NCI-H226 (cell line): ENCODE measurements at regions not wholly inside any gene's neighbourhood (a gene's known extent, or its start where the extent isn't known, plus 50 kb on each side); places are given as distances from the start of the nearest gene placed in this dataset.

Source experiments
- DNase-seq: peaks from one replicate; pipeline ENCODE4 v3.0.0-alpha.2; 2015

GRCh38 chr18:51401912-51402311, 204.4 kb upstream of the MEX3C start:
- DNase-seq: no peak

- DNase-seq: no peak
These were observed 207.1 kb upstream of the MEX3C start for GRCh38 chr18:51404620-51405019.

GRCh38 chr18:51405683-51406477, 208.4 kb upstream of the MEX3C start:
- DNase-seq: no peak

GRCh38 chr18:51417643-51418483, 220.4 kb upstream of the MEX3C start:
- no peak for DNase-seq

- no peak for DNase-seq
These were observed 228.0 kb upstream of the MEX3C start for GRCh38 chr18:51425475-51425874.

DNA sequence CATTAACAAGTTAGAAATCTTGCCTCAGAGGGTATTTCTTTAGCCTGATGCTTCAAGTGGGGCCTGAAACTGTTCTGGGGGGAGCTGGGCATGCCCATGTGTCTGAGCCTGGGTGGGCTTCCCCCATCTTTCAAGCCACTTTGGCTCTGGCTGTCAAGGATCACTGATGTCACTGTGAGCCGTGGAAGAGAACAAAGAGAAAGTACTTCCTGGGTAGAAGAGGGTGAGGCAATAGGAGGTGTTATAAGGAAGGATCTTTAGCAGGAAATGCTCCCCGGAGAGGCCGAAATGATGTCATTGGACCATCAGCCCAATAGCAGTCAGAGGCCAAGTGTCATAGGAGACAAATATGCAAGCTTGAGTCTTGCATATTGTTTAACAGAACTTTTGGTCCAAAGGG, 228.4 kb upstream of the MEX3C start:
- DNase-seq: no peak

DNA sequence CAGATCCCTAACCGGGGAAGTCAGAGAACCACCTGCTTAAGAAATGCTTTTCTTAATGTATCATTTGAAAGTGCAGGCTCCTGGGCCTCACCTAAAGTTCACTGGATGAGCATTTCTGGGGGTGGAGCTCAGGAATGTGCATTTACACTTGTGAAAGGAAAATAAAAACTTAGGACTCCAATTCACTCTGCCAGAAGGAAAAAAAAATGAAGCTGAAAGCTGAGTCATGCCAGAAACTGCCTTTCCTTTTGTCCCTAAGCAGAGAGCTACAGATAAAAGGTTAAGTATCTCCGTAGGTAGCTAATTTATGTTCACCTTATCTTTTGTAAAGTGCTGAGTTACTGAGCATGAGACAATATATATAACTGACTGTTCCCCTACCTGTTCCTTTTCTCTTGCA, 229.5 kb upstream of the MEX3C start:
- peak; percentile 43 for DNase-seq

DNA sequence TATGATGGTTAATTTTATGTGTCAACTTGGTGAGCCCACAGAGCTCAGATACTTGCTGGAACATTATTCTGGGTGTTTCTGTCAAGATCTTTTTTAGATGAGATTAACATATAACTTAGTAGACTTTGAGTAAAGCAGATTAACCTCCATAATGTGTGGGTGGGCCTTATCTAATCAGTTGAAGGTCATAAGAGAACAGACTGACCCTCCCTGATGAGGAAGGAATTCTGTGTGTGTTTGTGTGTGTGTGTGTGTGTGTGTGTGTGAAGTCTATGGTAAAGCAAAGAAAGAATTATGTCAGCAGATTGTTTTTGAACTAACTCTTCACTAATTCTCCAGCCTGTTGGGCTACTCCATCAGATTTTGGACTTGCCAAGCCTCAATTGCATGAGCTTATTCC, 232.2 kb upstream of the MEX3C start:
- DNase-seq: no peak

DNA sequence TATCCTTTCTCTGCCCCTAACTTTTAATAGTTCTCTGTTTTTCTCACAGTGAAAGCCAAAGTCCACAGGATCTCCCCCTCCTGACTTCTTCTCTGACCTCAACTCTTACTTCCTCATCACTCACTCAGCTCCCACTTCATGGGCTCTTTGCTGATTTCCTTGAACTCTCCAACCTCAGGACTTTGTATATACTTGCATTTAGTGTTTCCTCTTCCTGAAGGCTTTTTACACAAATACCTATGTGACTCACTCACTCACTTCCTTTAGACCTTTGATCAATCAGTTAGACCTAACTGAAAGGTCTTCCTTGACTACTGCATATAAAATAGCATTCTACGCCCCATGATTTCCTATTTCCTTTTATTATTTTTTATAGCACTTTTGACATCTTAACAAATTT, 233.1 kb upstream of the MEX3C start:
- no peak for DNase-seq

GRCh38 chr18:51433296-51433695, 235.8 kb upstream of the MEX3C start:
- DNase-seq: no peak

- no peak for DNase-seq
These were observed 236.4 kb upstream of the MEX3C start for GRCh38 chr18:51433881-51434280.

GRCh38 chr18:51437280-51438271, 240.1 kb upstream of the MEX3C start:
- DNase-seq: peak; percentile 61

DNA sequence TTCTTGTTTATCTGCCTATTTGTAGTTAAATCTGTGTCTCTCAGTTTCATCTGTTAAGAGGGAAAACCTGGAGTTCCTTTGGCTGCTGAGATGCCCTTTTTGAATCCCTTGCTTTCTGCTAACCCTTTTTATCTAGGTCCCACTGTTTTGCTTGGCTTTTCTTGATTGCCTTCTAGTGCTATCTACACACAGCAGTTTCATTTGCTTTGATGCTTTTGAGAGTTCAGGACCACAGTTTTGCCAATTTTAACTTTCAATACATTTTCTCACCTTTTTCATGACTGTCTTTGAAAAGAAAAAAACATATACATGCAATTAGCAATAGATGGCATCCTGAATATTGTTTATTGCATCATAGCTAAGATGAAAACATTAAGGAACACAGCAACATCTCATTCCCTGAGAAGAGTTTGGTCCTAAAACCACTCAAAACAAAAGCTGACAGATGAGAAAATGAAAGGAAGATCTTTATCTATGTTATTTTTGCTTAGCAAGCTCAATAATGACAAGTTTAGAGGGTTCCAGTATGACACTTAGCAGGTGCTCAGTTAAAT, 241.4 kb upstream of the MEX3C start:
- no peak for DNase-seq

DNA sequence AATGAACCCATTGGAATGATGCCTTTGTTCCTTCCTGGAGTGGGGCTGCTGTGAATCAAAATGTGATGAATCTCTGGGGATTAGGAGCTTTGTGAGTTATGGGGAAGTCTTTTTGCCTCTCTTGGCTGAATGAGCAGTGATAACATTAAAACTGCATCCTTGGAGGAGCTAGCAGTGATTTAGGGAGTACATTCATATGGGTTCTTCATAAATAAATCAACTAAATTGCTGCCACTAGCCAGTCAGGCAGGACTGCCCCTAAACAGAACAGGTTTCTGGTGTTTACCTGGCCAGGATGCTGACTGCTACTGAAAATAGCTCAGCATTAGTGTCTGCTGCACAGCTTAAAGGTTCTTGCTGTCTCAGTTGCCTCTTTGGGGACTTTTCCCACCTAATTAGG, 244.5 kb upstream of the MEX3C start:
- DNase-seq: no peak

DNA sequence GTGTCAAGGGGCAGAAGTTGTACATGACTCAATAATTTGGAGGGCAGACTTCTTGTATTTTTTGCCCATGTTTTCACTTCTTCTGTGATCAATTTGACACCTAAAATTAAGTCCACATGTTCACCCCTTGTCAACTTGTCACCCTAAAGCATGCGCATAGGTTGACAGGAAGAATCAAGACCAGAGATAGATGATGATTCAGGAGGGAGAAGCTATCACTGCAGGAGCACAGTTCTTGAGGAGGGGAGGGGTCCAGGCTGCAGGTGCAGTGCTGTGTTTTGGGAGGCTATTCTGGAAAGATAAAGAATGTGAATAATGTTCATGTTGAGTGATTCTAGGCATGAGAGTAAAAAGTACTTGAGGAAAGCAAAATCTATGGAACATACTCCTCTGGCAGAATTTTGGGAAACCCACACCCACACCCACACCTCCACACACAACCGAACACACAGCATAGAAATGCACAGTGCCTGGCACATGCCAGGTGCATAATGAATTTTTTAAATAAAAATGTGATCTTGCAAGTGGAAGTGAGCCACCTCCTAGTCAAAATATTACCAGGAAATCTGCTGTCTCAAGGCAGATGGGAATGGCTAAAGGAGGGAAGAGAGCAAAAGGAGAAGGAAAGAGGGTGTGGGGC, 249.2 kb upstream of the MEX3C start:
- DNase-seq: no peak

DNA sequence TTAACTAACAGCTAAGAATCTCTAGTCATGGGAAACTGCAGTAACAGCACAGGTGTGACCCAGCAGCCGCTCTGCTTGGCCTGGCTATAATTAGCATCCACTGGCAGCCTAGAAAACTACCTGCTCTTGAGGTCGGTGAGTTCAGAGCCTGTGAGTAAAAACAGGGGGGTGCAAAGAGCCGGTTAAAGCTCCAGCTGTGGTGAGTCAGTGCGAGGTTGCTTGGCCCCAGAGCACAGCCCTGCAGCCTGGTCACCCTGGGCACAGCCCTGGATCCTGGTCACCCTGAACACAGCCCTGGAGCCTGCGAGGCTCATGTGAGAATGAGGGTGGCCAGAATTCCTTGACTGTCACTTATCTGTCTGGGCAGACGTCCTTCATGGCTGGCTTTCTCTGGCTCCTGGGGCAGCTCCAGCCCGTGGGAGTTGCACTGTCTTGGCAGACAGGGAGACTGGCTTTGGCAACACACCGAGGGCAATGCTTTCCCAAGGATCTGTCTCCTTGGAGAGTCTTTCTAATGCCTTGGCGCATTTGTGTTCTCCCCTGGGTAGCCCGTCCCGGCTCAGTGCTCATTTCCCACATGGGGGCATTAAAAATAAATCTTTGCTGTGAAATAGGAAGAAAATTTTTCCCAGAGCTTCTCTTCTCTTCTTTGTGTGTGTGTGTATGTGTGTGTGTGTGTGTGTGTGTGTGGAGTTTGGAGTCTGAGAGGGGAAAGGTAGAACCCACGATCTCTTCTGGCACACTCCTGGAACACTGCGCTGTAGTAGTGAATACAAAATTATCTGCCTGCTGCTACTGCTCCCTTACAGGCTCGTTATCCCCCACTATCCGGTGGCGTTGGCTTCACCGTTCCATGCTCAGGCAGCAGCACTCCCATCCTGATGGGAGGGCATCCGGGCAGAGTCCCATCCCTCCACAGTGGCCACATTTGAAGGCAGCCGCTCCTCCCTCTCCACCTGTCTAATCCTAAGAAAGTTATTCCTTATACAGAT, 250.2 kb upstream of the MEX3C start:
- DNase-seq: peak; percentile 17

GRCh38 chr18:51448949-51449348, 251.5 kb upstream of the MEX3C start:
- DNase-seq: no peak

GRCh38 chr18:51453594-51453993, 256.1 kb upstream of the MEX3C start:
- no peak for DNase-seq

DNA sequence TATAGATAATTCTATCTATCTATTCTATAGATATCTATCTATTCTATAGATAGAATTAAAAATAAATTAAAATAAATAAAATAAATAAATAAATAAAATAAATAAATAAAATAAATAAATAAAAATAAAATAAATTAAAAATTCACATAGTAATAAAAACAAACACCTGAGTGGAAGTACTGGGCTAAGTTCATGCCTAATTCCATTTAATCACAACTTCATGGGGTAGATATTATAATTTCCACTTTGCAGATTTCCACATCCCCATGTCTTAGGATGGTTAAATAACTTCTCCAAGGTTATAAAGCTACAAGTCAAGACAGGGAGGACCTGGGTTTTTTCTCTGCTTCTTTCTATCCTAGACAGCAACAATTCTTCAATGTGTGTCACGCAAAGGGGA, 261.4 kb upstream of the MEX3C start:
- no peak for DNase-seq

GRCh38 chr18:51461956-51462355, 264.5 kb upstream of the MEX3C start:
- peak; percentile 3 for DNase-seq
